Fibroblast of skin of left biceps (primary cell): ENCODE measurements at regions not wholly inside any gene's neighbourhood (a gene's known extent, or its start where the extent isn't known, plus 50 kb on each side); places are given as distances from the start of the nearest gene placed in this dataset.

Experiments used
- DNase-seq, 2 experiments: peaks; one replicate each; pipeline ENCODE4 v3.0.0-alpha.2; 2013; ENCODE audit warnings: low read depth in 2 of 2

GRCh38 chr2:173764094-173764493, 201.1 kb downstream of the SP3 start:
- DNase-seq = no peak

- DNase-seq = no peak
These were observed 198.5 kb downstream of the SP3 start for GRCh38 chr2:173766537-173767289.

- no peak for DNase-seq
These were observed 194.1 kb downstream of the SP3 start for GRCh38 chr2:173770947-173771678.

GRCh38 chr2:173772205-173772604, 193.0 kb downstream of the SP3 start:
- no peak for DNase-seq

GRCh38 chr2:173773076-173773475, 192.1 kb downstream of the SP3 start:
- DNase-seq = no peak

- no peak for DNase-seq
These were observed 189.7 kb downstream of the SP3 start for GRCh38 chr2:173775440-173775839.

- no peak for DNase-seq
These were observed 182.5 kb downstream of the SP3 start for GRCh38 chr2:173782681-173783080.

- DNase-seq = no peak
These were observed 181.8 kb downstream of the SP3 start for GRCh38 chr2:173783382-173783781.

- DNase-seq = no peak
These were observed 179.4 kb downstream of the SP3 start for GRCh38 chr2:173785813-173786212.

- no peak for DNase-seq
These were observed 173.7 kb downstream of the SP3 start for GRCh38 chr2:173791502-173791901.

GRCh38 chr2:173792166-173792565, 173.0 kb downstream of the SP3 start:
- DNase-seq = no peak

GRCh38 chr2:173792741-173793140, 172.4 kb downstream of the SP3 start:
- DNase-seq = no peak

- DNase-seq = no peak
These were observed 171.2 kb downstream of the SP3 start for GRCh38 chr2:173793709-173794565.

GRCh38 chr2:173797586-173798263, 167.4 kb downstream of the SP3 start:
- no peak for DNase-seq

GRCh38 chr2:173802518-173802917, 162.7 kb downstream of the SP3 start:
- no peak for DNase-seq

- no peak for DNase-seq
These were observed 161.7 kb downstream of the SP3 start for GRCh38 chr2:173803449-173803848.

- no peak for DNase-seq
These were observed 158.4 kb downstream of the SP3 start for GRCh38 chr2:173806761-173807160.

- no peak for DNase-seq
These were observed 156.5 kb downstream of the SP3 start for GRCh38 chr2:173808718-173809117.

GRCh38 chr2:173812321-173812720, 152.9 kb downstream of the SP3 start:
- DNase-seq = no peak

- no peak for DNase-seq
These were observed 150.9 kb downstream of the SP3 start for GRCh38 chr2:173814306-173814705.

- no peak for DNase-seq
These were observed 149.4 kb downstream of the SP3 start for GRCh38 chr2:173815772-173816171.

- DNase-seq = no peak
These were observed 147.6 kb downstream of the SP3 start for GRCh38 chr2:173817582-173817981.
